ENCODE measurements at regions not wholly inside any gene's neighbourhood (a gene's known extent, or its start where the extent isn't known, plus 50 kb on each side); places are given as distances from the start of the nearest gene placed in this dataset.

- TF ChIP-seq RAD21 (IDR thresholded peaks at IDR 0.05; ENCODE audit: insufficient read depth, low read depth, low read length): no peak
- no peak for TF ChIP-seq ESRRA (IDR thresholded peaks at IDR 0.05; ENCODE audit: low read length)
- no peak for TF ChIP-seq REST (IDR thresholded peaks at IDR 0.05; ENCODE audit: low read depth, low read length)
- no peak for TF ChIP-seq EZH2 (IDR thresholded peaks at IDR 0.05; ENCODE audit: borderline replicate concordance, control insufficient read depth, low read depth, low read length)
- no peak for TF ChIP-seq FOXM1 (IDR thresholded peaks at IDR 0.05; ENCODE audit: low read depth, low read length)
- TF ChIP-seq IKZF2 (IDR thresholded peaks at IDR 0.05): no peak
- TF ChIP-seq ATF2 (IDR thresholded peaks at IDR 0.05; ENCODE audit: low read length): no peak
These were observed 79.7 kb upstream of the BANK1 start for GRCh38 chr4:101710806-101711205.
